ENCODE measurements at regions not wholly inside any gene's neighbourhood (a gene's known extent, or its start where the extent isn't known, plus 50 kb on each side); places are given as distances from the start of the nearest gene placed in this dataset.
"Not testable (repeated sequence)": the region's sequence is repeated elsewhere in the genome, so short reads cannot be mapped to it uniquely, and the experiment has no call there.

- H3K9me3 ChIP-seq (replicated peaks; ENCODE audit: low read length): no peaks in the 10 kb centered on the region
- H3K4me1 ChIP-seq (ENCODE audit: control insufficient read depth, insufficient read depth, low read length): peaks cover 26% of the 10 kb centered on the region
- H3K36me3 ChIP-seq (ENCODE audit: insufficient read depth, low read length): no peaks in the 10 kb centered on the region
- H3K4me3 ChIP-seq (ENCODE audit: low read length): no peak overlapping the region
- no peaks in the 10 kb centered on the region for H3K27me3 ChIP-seq (ENCODE audit: control insufficient read depth, insufficient read depth, low read length)
- no peak overlapping the region for H3K4me2 ChIP-seq (ENCODE audit: low read length)
- H3K9ac ChIP-seq (ENCODE audit: low read depth, low read length): no peak overlapping the region
Observed at GRCh38 chr14:35212471-35213142, 79.6 kb upstream of the PSMA6 start.

DNA sequence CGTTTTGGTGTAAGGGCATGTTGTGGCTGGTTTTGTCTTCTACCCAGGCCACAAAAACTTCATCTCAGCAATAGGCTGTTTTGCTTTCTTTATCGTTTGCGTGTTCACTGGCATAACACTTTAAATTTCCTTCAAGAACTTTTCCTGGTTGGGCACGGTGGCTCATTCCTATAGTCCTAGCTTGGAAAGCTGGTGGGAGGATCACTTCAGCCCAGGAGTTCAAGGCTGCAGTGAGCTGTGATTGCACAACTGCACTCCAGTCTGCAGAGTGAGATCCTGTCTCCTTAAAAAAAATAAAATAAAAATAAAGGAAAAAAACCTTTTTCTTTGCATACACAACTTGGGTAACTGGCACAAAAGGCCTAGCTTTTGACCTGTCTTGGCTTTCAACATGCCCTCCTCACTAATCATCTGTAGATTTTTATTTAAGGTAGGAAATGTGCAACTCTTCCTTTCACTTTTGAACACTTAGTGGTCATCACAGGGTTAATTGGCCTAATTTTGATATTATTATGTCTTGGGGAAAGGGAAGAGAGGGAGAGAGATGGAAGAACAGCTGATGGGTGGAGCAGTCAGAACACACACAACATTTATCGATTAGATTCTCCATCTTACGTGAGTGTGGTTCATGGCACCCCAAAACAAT, 78.9 kb upstream of the PSMA6 start:
- H3K4me1 ChIP-seq (ENCODE audit: control insufficient read depth, insufficient read depth, low read length): peaks cover 26% of the 10 kb centered on the region
- H3K4me2 ChIP-seq (ENCODE audit: low read length): peak overlapping the region; percentile 31
- H3K36me3 ChIP-seq (ENCODE audit: insufficient read depth, low read length): no peaks in the 10 kb centered on the region
- H3K9ac ChIP-seq (ENCODE audit: low read depth, low read length): no peak overlapping the region
- no peaks in the 10 kb centered on the region for H3K9me3 ChIP-seq (replicated peaks; ENCODE audit: low read length)
- H3K27me3 ChIP-seq (ENCODE audit: control insufficient read depth, insufficient read depth, low read length): no peaks in the 10 kb centered on the region
- no peak overlapping the region for H3K4me3 ChIP-seq (ENCODE audit: low read length)

- Histone ChIP-seq H3K9me3 (replicated peaks; ENCODE audit: low read length) (no peaks in the 10 kb centered on the region), H3K4me2 (ENCODE audit: low read length) (peak overlapping the region; percentile 43), H3K36me3 (ENCODE audit: insufficient read depth, low read length) (no peaks in the 10 kb centered on the region), H3K4me3 (ENCODE audit: low read length) (no peak overlapping the region), H3K27me3 (ENCODE audit: control insufficient read depth, insufficient read depth, low read length) (no peaks in the 10 kb centered on the region), H3K9ac (ENCODE audit: low read depth, low read length) (peak overlapping the region; percentile 16), H3K4me1 (ENCODE audit: control insufficient read depth, insufficient read depth, low read length) (peaks cover 26% of the 10 kb centered on the region)
Observed at GRCh38 chr14:35213869-35214387, 78.3 kb upstream of the PSMA6 start.

GRCh38 chr14:35214402-35214801, 77.8 kb upstream of the PSMA6 start:
- H3K36me3 ChIP-seq (ENCODE audit: insufficient read depth, low read length); H3K4me3 ChIP-seq (ENCODE audit: low read length); H3K27me3 ChIP-seq (ENCODE audit: control insufficient read depth, insufficient read depth, low read length); H3K9me3 ChIP-seq (replicated peaks; ENCODE audit: low read length): not testable (repeated sequence)
- H3K4me1 ChIP-seq (ENCODE audit: control insufficient read depth, insufficient read depth, low read length): peaks cover 26% of the 10 kb centered on the region
- H3K9ac ChIP-seq (ENCODE audit: low read depth, low read length): peak overlapping the region; percentile 16
- peak overlapping the region; percentile 43 for H3K4me2 ChIP-seq (ENCODE audit: low read length)

DNA sequence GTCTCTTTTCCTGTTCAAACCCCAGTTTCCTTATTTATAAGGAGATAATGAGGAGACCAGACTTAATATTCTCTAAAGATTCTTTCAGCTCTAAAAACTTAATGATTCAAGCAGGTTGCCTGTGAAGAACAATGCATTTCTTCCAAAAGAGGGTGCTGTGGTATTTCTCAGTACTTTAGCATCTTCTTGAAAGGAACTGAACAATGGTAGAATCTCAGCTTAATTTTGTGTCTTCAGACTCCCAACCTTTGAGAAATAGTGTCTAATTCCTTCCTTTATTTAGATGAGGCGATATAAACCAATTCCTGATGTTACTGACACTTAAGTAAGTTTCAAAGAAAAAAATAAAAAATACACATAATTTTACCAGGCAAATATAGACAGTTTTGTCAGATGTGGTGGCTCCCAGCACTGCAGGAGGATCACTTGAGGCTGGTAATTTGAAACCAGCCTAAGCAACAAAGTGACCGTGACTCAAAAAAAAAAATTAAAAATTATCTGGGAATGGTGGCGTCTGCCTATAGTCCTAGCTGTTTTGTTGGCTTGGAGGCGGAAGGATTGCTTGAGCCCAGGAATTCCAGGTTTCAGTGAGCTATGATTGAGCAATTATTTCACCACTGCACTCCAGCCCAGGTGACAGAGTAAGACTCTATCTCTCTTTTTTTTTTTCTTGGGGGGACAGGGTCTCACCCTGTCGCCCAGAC, 76.9 kb upstream of the PSMA6 start:
- H3K4me1 ChIP-seq (ENCODE audit: control insufficient read depth, insufficient read depth, low read length): peaks cover 26% of the 10 kb centered on the region
- no peak overlapping the region for H3K4me3 ChIP-seq (ENCODE audit: low read length)
- no peaks in the 10 kb centered on the region for H3K36me3 ChIP-seq (ENCODE audit: insufficient read depth, low read length)
- H3K27me3 ChIP-seq (ENCODE audit: control insufficient read depth, insufficient read depth, low read length): no peaks in the 10 kb centered on the region
- no peak overlapping the region for H3K4me2 ChIP-seq (ENCODE audit: low read length)
- H3K9me3 ChIP-seq (replicated peaks; ENCODE audit: low read length): no peaks in the 10 kb centered on the region
- H3K9ac ChIP-seq (ENCODE audit: low read depth, low read length): peak overlapping the region; percentile 16

DNA sequence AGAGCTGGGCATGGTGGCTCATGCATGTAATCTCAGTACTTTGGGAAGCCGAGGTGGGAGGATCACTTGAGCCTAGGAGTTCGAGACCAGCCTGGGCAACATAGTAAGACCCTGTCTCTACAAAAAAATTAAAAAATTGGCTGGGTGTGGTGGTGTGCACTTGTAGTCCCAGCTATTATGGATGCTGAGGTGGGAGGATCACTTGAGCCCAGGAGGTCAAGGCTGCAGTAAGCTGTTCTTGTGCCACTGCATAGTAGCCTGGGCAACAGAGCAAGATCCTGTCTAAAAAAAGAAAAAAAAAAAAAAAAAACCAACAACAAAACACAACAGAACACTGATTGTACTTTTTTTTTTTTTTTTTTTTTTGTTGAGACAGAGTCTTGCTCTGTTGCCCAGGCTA, 74.0 kb upstream of the PSMA6 start:
- H3K9me3 ChIP-seq (replicated peaks; ENCODE audit: low read length); H3K4me3 ChIP-seq (ENCODE audit: low read length); H3K27me3 ChIP-seq (ENCODE audit: control insufficient read depth, insufficient read depth, low read length); H3K36me3 ChIP-seq (ENCODE audit: insufficient read depth, low read length); H3K4me2 ChIP-seq (ENCODE audit: low read length); H3K9ac ChIP-seq (ENCODE audit: low read depth, low read length): not testable (repeated sequence)
- peaks cover 29% of the 10 kb centered on the region for H3K4me1 ChIP-seq (ENCODE audit: control insufficient read depth, insufficient read depth, low read length)

DNA sequence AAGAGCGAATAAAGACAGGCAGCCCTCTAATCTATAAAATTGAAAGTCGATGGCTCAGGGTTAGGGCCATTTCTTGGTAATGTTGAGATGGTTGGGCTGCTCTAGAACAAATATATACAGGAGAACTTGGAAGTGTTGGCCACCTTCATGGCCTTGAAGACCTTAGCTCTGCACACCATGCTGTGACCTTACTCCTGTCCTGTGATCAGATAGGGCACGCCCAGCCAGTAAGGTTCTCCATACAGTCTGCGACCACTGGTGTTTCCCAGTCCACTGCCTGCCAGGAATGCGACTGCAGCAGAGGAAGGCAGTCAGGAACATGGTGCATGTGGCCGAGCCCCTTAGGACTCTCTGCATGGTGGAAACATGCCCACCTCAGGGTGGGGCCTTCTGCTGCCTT, 73.2 kb upstream of the PSMA6 start:
- peaks cover 21% of the 10 kb centered on the region for H3K4me1 ChIP-seq (ENCODE audit: control insufficient read depth, insufficient read depth, low read length)
- no peak overlapping the region for H3K4me2 ChIP-seq (ENCODE audit: low read length)
- H3K27me3 ChIP-seq (ENCODE audit: control insufficient read depth, insufficient read depth, low read length): no peaks in the 10 kb centered on the region
- no peaks in the 10 kb centered on the region for H3K9me3 ChIP-seq (replicated peaks; ENCODE audit: low read length)
- H3K4me3 ChIP-seq (ENCODE audit: low read length): no peak overlapping the region
- H3K36me3 ChIP-seq (ENCODE audit: insufficient read depth, low read length): no peaks in the 10 kb centered on the region
- no peak overlapping the region for H3K9ac ChIP-seq (ENCODE audit: low read depth, low read length)

DNA sequence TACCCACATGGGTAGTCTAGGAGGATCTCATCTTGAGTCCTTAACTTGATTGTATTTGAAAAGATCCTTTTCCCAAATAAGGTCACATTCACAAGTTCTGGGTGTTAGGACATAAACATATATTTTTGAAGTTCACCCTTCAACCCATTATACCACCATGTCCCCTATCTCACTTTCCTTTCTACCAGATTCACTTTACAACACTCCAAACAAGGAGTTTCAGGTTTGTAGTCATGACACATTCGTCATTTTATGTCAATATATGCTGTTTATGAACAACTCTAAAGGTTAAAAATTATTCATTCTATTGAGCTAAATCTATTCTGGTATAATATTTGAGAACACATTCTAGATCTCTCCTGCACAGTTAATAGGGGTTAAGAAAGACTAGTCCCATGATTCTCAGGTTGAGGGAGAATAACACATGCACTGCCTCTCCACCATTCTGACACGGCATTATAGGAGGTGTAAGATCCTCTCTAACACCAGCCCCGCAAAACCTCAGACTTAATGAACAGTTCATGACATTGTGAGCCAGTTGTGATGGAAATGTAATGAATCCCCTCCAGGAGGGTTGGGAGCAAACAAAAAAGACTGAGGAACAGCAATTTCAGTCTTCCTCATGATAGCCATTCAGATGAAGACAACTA, 72.0 kb upstream of the PSMA6 start:
- Histone ChIP-seq H3K9ac (ENCODE audit: low read depth, low read length) (no peak overlapping the region), H3K9me3 (replicated peaks; ENCODE audit: low read length) (no peaks in the 10 kb centered on the region), H3K4me3 (ENCODE audit: low read length) (no peak overlapping the region), H3K4me2 (ENCODE audit: low read length) (no peak overlapping the region), H3K27me3 (ENCODE audit: control insufficient read depth, insufficient read depth, low read length) (no peaks in the 10 kb centered on the region), H3K36me3 (ENCODE audit: insufficient read depth, low read length) (no peaks in the 10 kb centered on the region), H3K4me1 (ENCODE audit: control insufficient read depth, insufficient read depth, low read length) (peaks cover 10% of the 10 kb centered on the region)

GRCh38 chr14:35220920-35221319, 71.3 kb upstream of the PSMA6 start:
- Histone ChIP-seq H3K4me1 (ENCODE audit: control insufficient read depth, insufficient read depth, low read length) (peaks cover 6% of the 10 kb centered on the region), H3K9ac (ENCODE audit: low read depth, low read length) (no peak overlapping the region), H3K27me3 (ENCODE audit: control insufficient read depth, insufficient read depth, low read length) (no peaks in the 10 kb centered on the region), H3K4me2 (ENCODE audit: low read length) (no peak overlapping the region), H3K4me3 (ENCODE audit: low read length) (no peak overlapping the region), H3K9me3 (replicated peaks; ENCODE audit: low read length) (no peaks in the 10 kb centered on the region), H3K36me3 (ENCODE audit: insufficient read depth, low read length) (no peaks in the 10 kb centered on the region)

- H3K4me3 ChIP-seq (ENCODE audit: low read length): no peak overlapping the region
- no peaks in the 10 kb centered on the region for H3K36me3 ChIP-seq (ENCODE audit: insufficient read depth, low read length)
- H3K27me3 ChIP-seq (ENCODE audit: control insufficient read depth, insufficient read depth, low read length): no peaks in the 10 kb centered on the region
- no peak overlapping the region for H3K9ac ChIP-seq (ENCODE audit: low read depth, low read length)
- H3K4me1 ChIP-seq (ENCODE audit: control insufficient read depth, insufficient read depth, low read length): peaks cover 6% of the 10 kb centered on the region
- no peaks in the 10 kb centered on the region for H3K9me3 ChIP-seq (replicated peaks; ENCODE audit: low read length)
- H3K4me2 ChIP-seq (ENCODE audit: low read length): no peak overlapping the region
Observed at GRCh38 chr14:35221462-35221861, 70.7 kb upstream of the PSMA6 start.

DNA sequence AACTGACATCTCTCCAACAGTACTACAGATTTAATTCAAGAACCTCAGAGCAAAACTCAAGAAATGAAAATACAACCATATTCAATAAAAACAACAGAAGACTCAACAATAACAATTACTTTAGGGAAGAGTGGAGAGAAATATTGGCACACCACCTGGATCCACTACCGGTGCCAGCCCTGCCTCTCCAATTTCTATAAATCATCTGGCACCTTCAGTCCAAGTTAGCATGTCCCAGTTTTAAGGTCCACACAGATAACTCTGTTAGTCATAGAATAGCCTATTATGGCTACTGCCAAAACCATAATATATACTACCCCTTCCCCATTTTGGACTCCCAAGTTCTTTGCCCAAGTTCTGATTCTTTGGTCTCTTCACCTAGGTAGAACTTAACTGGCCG, 69.9 kb upstream of the PSMA6 start:
- Histone ChIP-seq H3K9ac (ENCODE audit: low read depth, low read length) (no peak overlapping the region), H3K4me2 (ENCODE audit: low read length) (no peak overlapping the region), H3K27me3 (ENCODE audit: control insufficient read depth, insufficient read depth, low read length) (no peaks in the 10 kb centered on the region)

More for the DNA sequence above, 69.9 kb upstream of the PSMA6 start:
- H3K36me3 ChIP-seq (ENCODE audit: insufficient read depth, low read length): no peaks in the 10 kb centered on the region
- H3K4me3 ChIP-seq (ENCODE audit: low read length): no peak overlapping the region
- peaks cover 6% of the 10 kb centered on the region for H3K4me1 ChIP-seq (ENCODE audit: control insufficient read depth, insufficient read depth, low read length)
- H3K9me3 ChIP-seq (replicated peaks; ENCODE audit: low read length): no peaks in the 10 kb centered on the region

Measured in skeletal muscle satellite cell (primary cell).